Neural cell (in vitro differentiated cells): ENCODE measurements at regions not wholly inside any gene's neighbourhood (a gene's known extent, or its start where the extent isn't known, plus 50 kb on each side); places are given as distances from the start of the nearest gene placed in this dataset.

Experiments
- H2AFZ ChIP-seq: fragments of 200-600, 300-800 bp; sonication (generic), shearing (Covaris generic); 2 replicates; pipeline ENCODE4 v1.6.0; 2014; ENCODE audit warnings: low read depth, mild to moderate bottlenecking, antibody characterized with exemption, low read length, moderate library complexity
- H3F3A ChIP-seq: fragments of 200-600 bp; shearing (Covaris generic); 2 replicates; pipeline ENCODE4 v1.6.1; 2016; ENCODE audit warnings: mild to moderate bottlenecking, moderate library complexity, mixed read lengths, antibody characterized with exemption, low read length; ENCODE audit not compliant: insufficient read depth, poor library complexity, severe bottlenecking
- H3K27ac ChIP-seq: fragments of 200-600, 300-800 bp; sonication (generic), shearing (Covaris generic); 2 replicates; pipeline ENCODE4 v1.5.1; 2014; ENCODE audit warnings: mild to moderate bottlenecking, low read length, moderate library complexity
- H3K27me3 ChIP-seq: fragments of 300-800, 200-600 bp; sonication (generic), shearing (Covaris generic); 2 replicates; pipeline ENCODE4 v1.6.0; 2014; ENCODE audit warnings: mild to moderate bottlenecking, low read depth, low read length, moderate library complexity; ENCODE audit not compliant: insufficient read depth
- H3K36me3 ChIP-seq: fragments of 300-800, 200-600 bp; sonication (generic), shearing (Covaris generic); 2 replicates; pipeline ENCODE4 v1.5.1; 2014; ENCODE audit warnings: mild to moderate bottlenecking, antibody characterized with exemption, low read length, moderate library complexity; ENCODE audit not compliant: insufficient read depth
- H3K4me2 ChIP-seq: fragments of 300-800, 200-600 bp; sonication (generic), shearing (Covaris generic); 2 replicates; pipeline ENCODE4 v1.6.0; 2014; ENCODE audit warnings: mild to moderate bottlenecking, low read length
- H3K4me3 ChIP-seq: fragments of 300-800, 200-600 bp; sonication (generic), shearing (Covaris generic); 2 replicates; pipeline ENCODE4 v1.5.1; 2014; ENCODE audit warnings: mild to moderate bottlenecking, low read length, moderate library complexity
- H3K79me2 ChIP-seq: fragments of 200-600 bp; shearing (Covaris generic); replicated peaks from 2 replicates; pipeline ENCODE4 v1.6.0; 2014; ENCODE audit warnings: mild to moderate bottlenecking, low read length, moderate library complexity; ENCODE audit not compliant: insufficient read depth
- H3K9ac ChIP-seq: fragments of 300-800, 200-600 bp; sonication (generic), shearing (Covaris generic); 2 replicates; pipeline ENCODE4 v1.6.1; 2016; ENCODE audit warnings: mild to moderate bottlenecking, low read length, mixed read lengths
- H3K9me2 ChIP-seq: fragments of 200-600 bp; shearing (Covaris generic); 2 replicates; pipeline ENCODE4 v1.6.1; 2016; ENCODE audit warnings: mild to moderate bottlenecking, low read length, mixed read lengths; ENCODE audit not compliant: insufficient read depth
- H3K9me3 ChIP-seq: fragments of 200-600, 300-800 bp; sonication (generic), shearing (Covaris generic); 2 replicates; pipeline ENCODE4 v1.6.1; 2016; ENCODE audit warnings: mild to moderate bottlenecking, mixed run types, low read length, moderate library complexity, mixed read lengths
- H4K20me1 ChIP-seq: fragments of 200-600 bp; shearing (Covaris generic); 2 replicates; pipeline ENCODE4 v1.6.1; 2016; ENCODE audit warnings: mild to moderate bottlenecking, mixed run types; ENCODE audit not compliant: insufficient read depth
- EP300 ChIP-seq: fragments of 450-650 bp; conservative IDR thresholded peaks from 2 replicates; pipeline ENCODE4 v1.6.1; 2014; ENCODE audit warnings: antibody characterized with exemption, mild to moderate bottlenecking, moderate library complexity; ENCODE audit not compliant: poor library complexity, severe bottlenecking
- EZH2 ChIP-seq: fragments of 200-600, 300-800 bp; shearing (Covaris generic), sonication (generic); IDR thresholded peaks from 2 replicates; pipeline ENCODE4 v1.6.1; 2014; ENCODE audit warnings: antibody characterized with exemption, low read length, borderline replicate concordance, mild to moderate bottlenecking; ENCODE audit not compliant: insufficient read depth, poor library complexity, severe bottlenecking
- MXI1 ChIP-seq: fragments of 450-650 bp; conservative IDR thresholded peaks from 2 replicates; pipeline ENCODE4 v1.6.1; 2014; ENCODE audit warnings: antibody characterized with exemption, mild to moderate bottlenecking; ENCODE audit not compliant: poor library complexity, severe bottlenecking
- POLR2AphosphoS5 ChIP-seq: IDR thresholded peaks from 2 replicates; pipeline ENCODE4 v1.6.1; 2012
- RAD21 ChIP-seq: fragments of 450-650 bp; conservative IDR thresholded peaks from 2 replicates; pipeline ENCODE4 v1.6.1; 2014; ENCODE audit warnings: antibody characterized with exemption, mild to moderate bottlenecking, moderate library complexity
- SMC3 ChIP-seq: fragments of 450-650 bp; conservative IDR thresholded peaks from 2 replicates; pipeline ENCODE4 v1.6.1; 2014; ENCODE audit warnings: antibody characterized with exemption, mild to moderate bottlenecking, moderate library complexity; ENCODE audit not compliant: poor library complexity
- TAF1 ChIP-seq: IDR thresholded peaks from 2 replicates; pipeline ENCODE4 v1.6.1; 2012; ENCODE audit warnings: low read depth
- TF ChIP-seq, protein P1 (sequence below): fragments of 450-650 bp; IDR thresholded peaks from 2 replicates; pipeline ENCODE4 v1.5.1; 2014; ENCODE audit warnings: antibody characterized with exemption, mild to moderate bottlenecking, moderate library complexity; ENCODE audit not compliant: poor library complexity, severe bottlenecking
- TF ChIP-seq, protein P2 (sequence below): IDR thresholded peaks from 2 replicates; pipeline ENCODE4 v1.6.1; 2012; ENCODE audit warnings: borderline replicate concordance

DNA sequence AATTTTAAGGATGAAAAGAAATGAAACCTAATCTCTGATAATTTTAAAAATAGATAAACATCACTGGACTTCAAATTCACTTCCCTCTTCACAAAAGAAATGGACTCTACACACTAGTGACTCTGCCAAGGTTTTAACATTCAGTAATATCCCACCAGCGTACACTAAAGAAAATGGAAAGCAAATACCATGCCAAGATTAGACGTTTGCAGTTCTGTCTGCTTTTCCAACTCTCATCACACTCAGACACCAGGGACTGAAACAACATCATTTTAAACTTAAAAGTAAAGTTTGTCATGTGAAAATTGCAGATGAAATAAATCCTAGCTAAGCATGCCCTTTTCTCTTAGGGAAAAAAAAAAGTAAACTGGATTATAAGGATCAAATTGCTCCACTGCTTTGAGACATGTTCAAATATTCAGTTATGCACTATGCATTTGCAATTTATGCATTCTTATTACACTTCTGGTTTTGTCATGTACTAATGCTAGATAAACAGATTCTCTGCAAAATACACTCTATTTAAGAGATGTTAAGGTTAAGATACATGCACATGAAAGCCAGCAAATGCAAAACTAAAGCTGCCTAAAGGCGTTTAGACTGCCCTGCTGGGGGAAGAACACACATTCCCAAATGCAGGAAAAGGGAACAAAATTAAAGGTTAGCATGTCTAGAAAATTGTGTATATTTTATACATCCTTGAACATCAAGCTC lies 534.4 kb upstream of the EPHA5 start:
- H3K79me2 ChIP-seq = no peaks in the 10 kb centered on the region
- H3K27ac ChIP-seq = no peak overlapping the region
- H3K9ac ChIP-seq = no peak overlapping the region
- no peaks in the 10 kb centered on the region for H3K9me3 ChIP-seq
- H3K4me2 ChIP-seq = no peak overlapping the region
- no peak overlapping the region for H3K4me3 ChIP-seq
- no peak overlapping the region for H2AFZ ChIP-seq
- no peaks in the 10 kb centered on the region for H4K20me1 ChIP-seq
- H3F3A ChIP-seq = no peaks in the 10 kb centered on the region
- TF ChIP-seq POLR2AphosphoS5 = no peak
- TF ChIP-seq SMC3 = no peak
- no peak for TF ChIP-seq EP300
- TF ChIP-seq, protein P1, sequence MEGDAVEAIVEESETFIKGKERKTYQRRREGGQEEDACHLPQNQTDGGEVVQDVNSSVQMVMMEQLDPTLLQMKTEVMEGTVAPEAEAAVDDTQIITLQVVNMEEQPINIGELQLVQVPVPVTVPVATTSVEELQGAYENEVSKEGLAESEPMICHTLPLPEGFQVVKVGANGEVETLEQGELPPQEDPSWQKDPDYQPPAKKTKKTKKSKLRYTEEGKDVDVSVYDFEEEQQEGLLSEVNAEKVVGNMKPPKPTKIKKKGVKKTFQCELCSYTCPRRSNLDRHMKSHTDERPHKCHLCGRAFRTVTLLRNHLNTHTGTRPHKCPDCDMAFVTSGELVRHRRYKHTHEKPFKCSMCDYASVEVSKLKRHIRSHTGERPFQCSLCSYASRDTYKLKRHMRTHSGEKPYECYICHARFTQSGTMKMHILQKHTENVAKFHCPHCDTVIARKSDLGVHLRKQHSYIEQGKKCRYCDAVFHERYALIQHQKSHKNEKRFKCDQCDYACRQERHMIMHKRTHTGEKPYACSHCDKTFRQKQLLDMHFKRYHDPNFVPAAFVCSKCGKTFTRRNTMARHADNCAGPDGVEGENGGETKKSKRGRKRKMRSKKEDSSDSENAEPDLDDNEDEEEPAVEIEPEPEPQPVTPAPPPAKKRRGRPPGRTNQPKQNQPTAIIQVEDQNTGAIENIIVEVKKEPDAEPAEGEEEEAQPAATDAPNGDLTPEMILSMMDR = no peak
- no peak for TF ChIP-seq TAF1
- TF ChIP-seq, protein P2, sequence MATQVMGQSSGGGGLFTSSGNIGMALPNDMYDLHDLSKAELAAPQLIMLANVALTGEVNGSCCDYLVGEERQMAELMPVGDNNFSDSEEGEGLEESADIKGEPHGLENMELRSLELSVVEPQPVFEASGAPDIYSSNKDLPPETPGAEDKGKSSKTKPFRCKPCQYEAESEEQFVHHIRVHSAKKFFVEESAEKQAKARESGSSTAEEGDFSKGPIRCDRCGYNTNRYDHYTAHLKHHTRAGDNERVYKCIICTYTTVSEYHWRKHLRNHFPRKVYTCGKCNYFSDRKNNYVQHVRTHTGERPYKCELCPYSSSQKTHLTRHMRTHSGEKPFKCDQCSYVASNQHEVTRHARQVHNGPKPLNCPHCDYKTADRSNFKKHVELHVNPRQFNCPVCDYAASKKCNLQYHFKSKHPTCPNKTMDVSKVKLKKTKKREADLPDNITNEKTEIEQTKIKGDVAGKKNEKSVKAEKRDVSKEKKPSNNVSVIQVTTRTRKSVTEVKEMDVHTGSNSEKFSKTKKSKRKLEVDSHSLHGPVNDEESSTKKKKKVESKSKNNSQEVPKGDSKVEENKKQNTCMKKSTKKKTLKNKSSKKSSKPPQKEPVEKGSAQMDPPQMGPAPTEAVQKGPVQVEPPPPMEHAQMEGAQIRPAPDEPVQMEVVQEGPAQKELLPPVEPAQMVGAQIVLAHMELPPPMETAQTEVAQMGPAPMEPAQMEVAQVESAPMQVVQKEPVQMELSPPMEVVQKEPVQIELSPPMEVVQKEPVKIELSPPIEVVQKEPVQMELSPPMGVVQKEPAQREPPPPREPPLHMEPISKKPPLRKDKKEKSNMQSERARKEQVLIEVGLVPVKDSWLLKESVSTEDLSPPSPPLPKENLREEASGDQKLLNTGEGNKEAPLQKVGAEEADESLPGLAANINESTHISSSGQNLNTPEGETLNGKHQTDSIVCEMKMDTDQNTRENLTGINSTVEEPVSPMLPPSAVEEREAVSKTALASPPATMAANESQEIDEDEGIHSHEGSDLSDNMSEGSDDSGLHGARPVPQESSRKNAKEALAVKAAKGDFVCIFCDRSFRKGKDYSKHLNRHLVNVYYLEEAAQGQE = no peak
- no peak for TF ChIP-seq RAD21
- TF ChIP-seq MXI1 = no peak
- TF ChIP-seq EZH2 = no peak
- no peaks in the 10 kb centered on the region for H3K36me3 ChIP-seq
- H3K27me3 ChIP-seq = no peaks in the 10 kb centered on the region
- no peaks in the 10 kb centered on the region for H3K9me2 ChIP-seq

DNA sequence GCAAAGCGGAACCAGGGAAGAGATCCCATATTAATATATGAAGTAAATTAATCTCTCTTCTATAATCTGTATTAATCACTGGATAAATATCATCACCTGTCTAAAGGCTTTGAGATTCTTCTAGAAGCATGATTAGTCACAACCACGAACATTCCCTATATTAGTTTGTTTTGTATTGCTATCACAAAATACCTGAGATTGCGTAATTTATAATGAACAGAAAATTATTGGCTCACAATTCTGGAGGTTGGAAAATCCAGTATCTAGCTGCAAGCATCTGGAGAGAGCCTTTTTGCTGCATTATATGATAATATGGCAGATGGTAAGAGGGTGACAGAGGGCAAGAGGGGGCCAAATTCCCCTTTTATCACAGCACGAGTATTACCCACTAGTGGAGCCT lies 532.6 kb upstream of the EPHA5 start:
- Histone ChIP-seq H3K79me2 (no peaks in the 10 kb centered on the region), H3K9ac (no peak overlapping the region), H3K4me3 (no peak overlapping the region), H3K9me2 (no peaks in the 10 kb centered on the region), H3K9me3 (no peaks in the 10 kb centered on the region), H3K4me2 (no peak overlapping the region), H3F3A (no peaks in the 10 kb centered on the region), H2AFZ (no peak overlapping the region), H3K36me3 (no peaks in the 10 kb centered on the region), H4K20me1 (no peaks in the 10 kb centered on the region), H3K27me3 (no peaks in the 10 kb centered on the region), H3K27ac (no peak overlapping the region)
- no peak for TF ChIP-seq MXI1
- no peak for TF ChIP-seq SMC3
- TF ChIP-seq, protein P1 = no peak
- no peak for TF ChIP-seq TAF1
- no peak for TF ChIP-seq EP300
- no peak for TF ChIP-seq RAD21
- TF ChIP-seq POLR2AphosphoS5 = no peak
- TF ChIP-seq, protein P2 = no peak
- TF ChIP-seq EZH2 = no peak
